Astrocyte (in vitro differentiated cells and primary cell): ENCODE measurements at regions not wholly inside any gene's neighbourhood (a gene's known extent, or its start where the extent isn't known, plus 50 kb on each side); places are given as distances from the start of the nearest gene placed in this dataset.

Experiments
- DNase-seq: peaks from one replicate; pipeline ENCODE4 v3.0.0-alpha.2; 2010; ENCODE audit warnings: low read depth
- FAIRE-seq: peaks from 2 replicates; lab custom pipeline; 2011; peaks lifted over from hg19 to GRCh38; lab: Jason Lieb, UNC
- H2AFZ ChIP-seq: 2 replicates; pipeline ENCODE4 v1.6.0; 2012; ENCODE audit warnings: low read depth, low read length, inconsistent platforms
- H3K27ac ChIP-seq: 2 replicates; pipeline ENCODE4 v1.5.1; 2011; ENCODE audit warnings: low read depth, low read length, inconsistent platforms
- H3K27me3 ChIP-seq: 2 replicates; pipeline ENCODE4 v1.6.0; 2011; ENCODE audit warnings: low read length, inconsistent platforms; ENCODE audit not compliant: insufficient read depth
- H3K36me3 ChIP-seq: 2 replicates; pipeline ENCODE4 v1.5.1; 2011; ENCODE audit warnings: low read length, inconsistent platforms; ENCODE audit not compliant: insufficient read depth
- H3K4me1 ChIP-seq: 2 replicates; pipeline ENCODE4 v1.5.1; 2011; ENCODE audit warnings: low read length, inconsistent platforms; ENCODE audit not compliant: insufficient read depth
- H3K4me2 ChIP-seq: 2 replicates; pipeline ENCODE4 v1.6.0; 2012; ENCODE audit warnings: low read length, inconsistent platforms
- H3K4me3 ChIP-seq: 2 replicates; pipeline ENCODE4 v1.5.1; 2011; ENCODE audit warnings: low read depth, mild to moderate bottlenecking, low read length, inconsistent platforms; ENCODE audit not compliant: insufficient read depth
- H3K79me2 ChIP-seq: 2 replicates; pipeline ENCODE4 v1.6.0; 2012; ENCODE audit warnings: mild to moderate bottlenecking, low read length, inconsistent platforms; ENCODE audit not compliant: insufficient read depth
- H3K9ac ChIP-seq: 2 replicates; pipeline ENCODE4 v1.6.0; 2012; ENCODE audit warnings: mild to moderate bottlenecking, low read length, inconsistent platforms
- H3K9me3 ChIP-seq: 2 replicates; pipeline ENCODE4 v1.5.1; 2012; ENCODE audit warnings: low read depth, mild to moderate bottlenecking, low read length, inconsistent platforms; ENCODE audit not compliant: insufficient read depth
- H4K20me1 ChIP-seq: 2 replicates; pipeline ENCODE4 v1.6.0; 2012; ENCODE audit warnings: low read length, inconsistent platforms; ENCODE audit not compliant: insufficient read depth
- H3K27ac Mint-ChIP-seq: one replicate; pipeline ENCODE4 v1.8.0; 2021; ENCODE audit warnings: mild to moderate bottlenecking, mixed read lengths; ENCODE audit not compliant: unreplicated experiment
- H3K27me3 Mint-ChIP-seq: one replicate; pipeline ENCODE4 v1.8.0; 2021; ENCODE audit warnings: low read depth, mixed read lengths; ENCODE audit not compliant: unreplicated experiment
- H3K36me3 Mint-ChIP-seq: one replicate; pipeline ENCODE4 v1.8.0; 2021; ENCODE audit warnings: low read depth, mixed read lengths; ENCODE audit not compliant: unreplicated experiment
- H3K4me1 Mint-ChIP-seq: one replicate; pipeline ENCODE4 v1.8.0; 2021; ENCODE audit warnings: low read depth, mixed read lengths; ENCODE audit not compliant: unreplicated experiment
- H3K4me3 Mint-ChIP-seq: one replicate; pipeline ENCODE4 v1.8.0; 2021; ENCODE audit warnings: mild to moderate bottlenecking, moderate library complexity, mixed read lengths; ENCODE audit not compliant: unreplicated experiment
- H3K9me3 Mint-ChIP-seq: one replicate; pipeline ENCODE4 v1.8.0; 2021; ENCODE audit warnings: mild to moderate bottlenecking, mixed read lengths; ENCODE audit not compliant: unreplicated experiment
- CTCF ChIP-seq: IDR thresholded peaks from 2 replicates; pipeline ENCODE4 v1.5.1; 2011; ENCODE audit warnings: low read depth, mild to moderate bottlenecking, inconsistent platforms, low read length, moderate library complexity; ENCODE audit not compliant: insufficient read depth
- EZH2 ChIP-seq: IDR thresholded peaks from 2 replicates; pipeline ENCODE4 v1.6.1; 2012; ENCODE audit warnings: mild to moderate bottlenecking, low read length, inconsistent platforms; ENCODE audit not compliant: insufficient read depth

GRCh38 chr22:48993655-48994054, 834.0 kb downstream of the BRD1 start:
- Histone ChIP-seq H3K36me3 (no peaks in the 10 kb centered on the region), H3K4me2 (no peak overlapping the region), H3K4me3 (no peak overlapping the region), H2AFZ (no peak overlapping the region), H4K20me1 (no peaks in the 10 kb centered on the region), H3K27me3 (no peaks in the 10 kb centered on the region), H3K9me3 (no peaks in the 10 kb centered on the region), H3K4me1 (no peaks in the 10 kb centered on the region), H3K9ac (no peak overlapping the region), H3K79me2 (no peaks in the 10 kb centered on the region), H3K27ac (no peak overlapping the region)
- no peak for FAIRE-seq
- Mint-ChIP-seq H3K4me1 (no peaks in the 10 kb centered on the region), H3K9me3 (peaks cover 5% of the 10 kb centered on the region), H3K36me3 (no peaks in the 10 kb centered on the region), H3K4me3 (no peak overlapping the region), H3K27me3 (peaks cover 16% of the 10 kb centered on the region), H3K27ac (no peak overlapping the region)
- TF ChIP-seq CTCF (no peak), EZH2 (no peak)
- DNase-seq: no peak

DNA sequence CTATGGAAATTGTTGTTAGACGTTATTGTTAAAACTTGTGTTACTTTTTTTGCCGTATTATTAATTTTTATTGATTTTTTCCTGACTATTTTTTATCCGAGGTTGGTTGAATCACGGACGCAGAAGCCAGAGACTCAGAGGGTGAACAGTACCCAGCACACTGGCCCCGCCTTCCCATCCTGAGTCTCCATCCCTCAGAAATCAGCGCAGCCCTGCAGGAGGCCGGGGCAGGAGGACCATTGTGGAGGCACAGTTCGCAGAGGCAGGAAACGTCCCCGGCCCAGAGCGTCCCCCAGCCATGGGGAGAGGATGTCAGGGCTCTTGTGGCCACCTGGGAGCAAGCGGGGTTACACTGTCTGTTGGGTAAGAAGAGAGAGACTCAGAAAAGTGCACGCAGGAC, 843.0 kb downstream of the BRD1 start:
- FAIRE-seq (no peak), DNase-seq (no peak)
- Histone ChIP-seq H3K9ac (no peak overlapping the region), H4K20me1 (no peaks in the 10 kb centered on the region), H3K36me3 (no peaks in the 10 kb centered on the region), H3K27ac (no peak overlapping the region), H3K4me3 (no peak overlapping the region), H3K27me3 (no peaks in the 10 kb centered on the region), H2AFZ (no peak overlapping the region), H3K9me3 (peaks cover 5% of the 10 kb centered on the region), H3K4me2 (no peak overlapping the region), H3K79me2 (no peaks in the 10 kb centered on the region), H3K4me1 (no peaks in the 10 kb centered on the region)
- Mint-ChIP-seq H3K4me3 (no peak overlapping the region), H3K4me1 (no peaks in the 10 kb centered on the region), H3K27me3 (peaks cover 15% of the 10 kb centered on the region), H3K27ac (no peak overlapping the region), H3K9me3 (no peaks in the 10 kb centered on the region), H3K36me3 (no peaks in the 10 kb centered on the region)
- TF ChIP-seq EZH2: no peak
- TF ChIP-seq CTCF: no peak

- no peak overlapping the region for H3K27ac ChIP-seq
- H3K79me2 ChIP-seq: no peaks in the 10 kb centered on the region
- H3K9me3 ChIP-seq: peaks cover 9% of the 10 kb centered on the region
- TF ChIP-seq EZH2 (no peak), CTCF (no peak)
- Mint-ChIP-seq H3K4me1 (no peaks in the 10 kb centered on the region), H3K9me3 (peaks cover 8% of the 10 kb centered on the region), H3K36me3 (no peaks in the 10 kb centered on the region), H3K27ac (no peak overlapping the region), H3K27me3 (peaks cover 19% of the 10 kb centered on the region), H3K4me3 (no peak overlapping the region)
- no peak overlapping the region for H2AFZ ChIP-seq
- DNase-seq (no peak), FAIRE-seq (no peak)
- H4K20me1 ChIP-seq: no peaks in the 10 kb centered on the region
- H3K27me3 ChIP-seq: no peaks in the 10 kb centered on the region
- no peak overlapping the region for H3K9ac ChIP-seq
- H3K4me3 ChIP-seq: no peak overlapping the region
- H3K4me2 ChIP-seq: no peak overlapping the region
- H3K36me3 ChIP-seq: no peaks in the 10 kb centered on the region
- H3K4me1 ChIP-seq: no peaks in the 10 kb centered on the region
These were observed 845.3 kb downstream of the BRD1 start for GRCh38 chr22:48982321-48982905.
